Effector CD4-positive, alpha-beta T cell (primary cell): ENCODE measurements at regions not wholly inside any gene's neighbourhood (a gene's known extent, or its start where the extent isn't known, plus 50 kb on each side); places are given as distances from the start of the nearest gene placed in this dataset.

ENCODE experiments used
- DNase-seq: peaks from one replicate; pipeline ENCODE4 v3.0.0-alpha.2; 2020

GRCh38 chr14:98959958-98960616, 311.9 kb downstream of the BCL11B start:
- DNase-seq, result no peak

- DNase-seq, result no peak
Measured at GRCh38 chr14:98960617-98961013, 311.4 kb downstream of the BCL11B start.

- DNase-seq, result no peak
Measured at GRCh38 chr14:98961191-98961590, 310.8 kb downstream of the BCL11B start.

- DNase-seq, result no peak
Measured at GRCh38 chr14:98962118-98962517, 309.9 kb downstream of the BCL11B start.

GRCh38 chr14:98963610-98964009, 308.4 kb downstream of the BCL11B start:
- no peak for DNase-seq

- DNase-seq, result no peak
Measured at GRCh38 chr14:98964171-98964570, 307.8 kb downstream of the BCL11B start.

GRCh38 chr14:98965076-98965475, 306.9 kb downstream of the BCL11B start:
- DNase-seq, result no peak

- no peak for DNase-seq
Measured at GRCh38 chr14:98966016-98966415, 306.0 kb downstream of the BCL11B start.

GRCh38 chr14:98966475-98967162, 305.4 kb downstream of the BCL11B start:
- DNase-seq, result no peak

GRCh38 chr14:98974113-98974512, 297.9 kb downstream of the BCL11B start:
- DNase-seq, result no peak

GRCh38 chr14:98976271-98976670, 295.7 kb downstream of the BCL11B start:
- no peak for DNase-seq

GRCh38 chr14:98977451-98977850, 294.5 kb downstream of the BCL11B start:
- DNase-seq, result no peak

GRCh38 chr14:98982986-98983385, 289.0 kb downstream of the BCL11B start:
- DNase-seq, result no peak

- DNase-seq, result no peak
Measured at GRCh38 chr14:98984027-98984718, 287.8 kb downstream of the BCL11B start.

GRCh38 chr14:98984719-98985041, 287.3 kb downstream of the BCL11B start:
- peak; percentile 50 for DNase-seq

- no peak for DNase-seq
Measured at GRCh38 chr14:98993818-98994217, 278.2 kb downstream of the BCL11B start.

- no peak for DNase-seq
Measured at GRCh38 chr14:98994561-98994960, 277.4 kb downstream of the BCL11B start.

- no peak for DNase-seq
Measured at GRCh38 chr14:98997526-98998205, 274.3 kb downstream of the BCL11B start.

- no peak for DNase-seq
Measured at GRCh38 chr14:98999345-98999744, 272.7 kb downstream of the BCL11B start.

GRCh38 chr14:98999901-99000300, 272.1 kb downstream of the BCL11B start:
- no peak for DNase-seq

- DNase-seq, result no peak
Measured at GRCh38 chr14:99001241-99001640, 270.8 kb downstream of the BCL11B start.

- no peak for DNase-seq
Measured at GRCh38 chr14:99003646-99004045, 268.4 kb downstream of the BCL11B start.

GRCh38 chr14:99004112-99004511, 267.9 kb downstream of the BCL11B start:
- no peak for DNase-seq

GRCh38 chr14:99006276-99006675, 265.7 kb downstream of the BCL11B start:
- no peak for DNase-seq
